ENCODE measurements at regions not wholly inside any gene's neighbourhood (a gene's known extent, or its start where the extent isn't known, plus 50 kb on each side); places are given as distances from the start of the nearest gene placed in this dataset.

- ChIA-PET CTCF (no interaction called here), POLR2A (no interaction called here), RAD21 (ENCODE audit: low non-redundant PET in 1 of 2, low total read pairs in 2 of 2, uncharacterized antibody in 2 of 2, unreplicated experiment in 2 of 2) (no interaction called here)
- ATAC-seq (no peak), DNase-seq (ENCODE audit: low read depth, low spot score) (no peak)
- Histone ChIP-seq H3K9me2 (ENCODE audit: insufficient read depth) (no peaks in the 10 kb centered on the region), H3K27me3 (ENCODE audit: insufficient read depth, low read length) (no peaks in the 10 kb centered on the region), H3K9me3 (ENCODE audit: control insufficient read depth in 1 of 2, insufficient read depth in 1 of 2, low read depth in 1 of 2, low read length in 2 of 2) (peaks cover 0 to 3% of the 10 kb centered on the region in 2 experiments; a peak in 2 of 4 replicates), H4K20me1 (ENCODE audit: insufficient read depth) (no peaks in the 10 kb centered on the region), H3K27ac (ENCODE audit: low read depth, low read length) (no peak overlapping the region), H3K4me2 (ENCODE audit: low read length) (no peak overlapping the region), H3K79me2 (ENCODE audit: insufficient read depth, low read length) (no peaks in the 10 kb centered on the region), H2AFZ (ENCODE audit: low read depth, low read length, poor library complexity, severe bottlenecking) (no peak overlapping the region), H3K9ac (ENCODE audit: low read length) (no peak overlapping the region), H3K4me3 (replicated peaks in 1 of 2; ENCODE audit: low read depth in 1 of 2, low read length in 2 of 2) (no peak overlapping the region), H3K36me3 (ENCODE audit: control insufficient read depth in 1 of 2, insufficient read depth in 2 of 2, low read length in 2 of 2) (no peaks in the 10 kb centered on the region), H3K4me1 (ENCODE audit: control insufficient read depth in 1 of 2, insufficient read depth in 2 of 2, low read length in 2 of 2) (no peaks in the 10 kb centered on the region)
- TF ChIP-seq FOSL1 (IDR thresholded peaks at IDR 0.05; ENCODE audit: low read depth) (no peak), ZNF274 (IDR thresholded peaks at IDR 0.05; ENCODE audit: low read depth, low read length) (no peak), MAX (IDR thresholded peaks at IDR 0.05) (no peak), JUND (IDR thresholded peaks at IDR 0.05) (no peak), CEBPB (IDR thresholded peaks at IDR 0.05; ENCODE audit: low read depth) (no peak), SRF (IDR thresholded peaks at IDR 0.05; ENCODE audit: low read depth) (no peak)
- intact Hi-C loops (cut with micrococcal nuclease), result no loop called here
- BruUV-seq (replicated peaks), result no TSS peak
Measured at GRCh38 chr16:8241408-8241807, 348.9 kb downstream of the TMEM114 start.

- intact Hi-C loops (cut with micrococcal nuclease), result no loop called here
- Histone ChIP-seq H3K4me3 (replicated peaks in 1 of 2; ENCODE audit: low read depth in 1 of 2, low read length in 2 of 2) (no peak overlapping the region), H3K9ac (ENCODE audit: low read length) (no peak overlapping the region), H3K9me2 (ENCODE audit: insufficient read depth) (no peaks in the 10 kb centered on the region), H3K4me1 (ENCODE audit: control insufficient read depth in 1 of 2, insufficient read depth in 2 of 2, low read length in 2 of 2) (no peaks in the 10 kb centered on the region), H3K4me2 (ENCODE audit: low read length) (no peak overlapping the region), H3K27me3 (ENCODE audit: insufficient read depth, low read length) (no peaks in the 10 kb centered on the region), H3K36me3 (ENCODE audit: control insufficient read depth in 1 of 2, insufficient read depth in 2 of 2, low read length in 2 of 2) (no peaks in the 10 kb centered on the region), H2AFZ (ENCODE audit: low read depth, low read length, poor library complexity, severe bottlenecking) (no peak overlapping the region), H3K79me2 (ENCODE audit: insufficient read depth, low read length) (no peaks in the 10 kb centered on the region), H4K20me1 (ENCODE audit: insufficient read depth) (no peaks in the 10 kb centered on the region), H3K9me3 (ENCODE audit: control insufficient read depth in 1 of 2, insufficient read depth in 1 of 2, low read depth in 1 of 2, low read length in 2 of 2) (peaks cover 0 to 3% of the 10 kb centered on the region in 2 experiments; a peak in 2 of 4 replicates), H3K27ac (ENCODE audit: low read depth, low read length) (no peak overlapping the region)
- no peak for ATAC-seq
- RAD21 ChIA-PET (ENCODE audit: low non-redundant PET in 1 of 2, low total read pairs in 2 of 2, uncharacterized antibody in 2 of 2, unreplicated experiment in 2 of 2), result no interaction called here
- DNase-seq (ENCODE audit: low read depth, low spot score), result no peak
- CTCF ChIA-PET, result no interaction called here
- no peak for TF ChIP-seq SRF (IDR thresholded peaks at IDR 0.05; ENCODE audit: low read depth)
- TF ChIP-seq, protein P1, sequence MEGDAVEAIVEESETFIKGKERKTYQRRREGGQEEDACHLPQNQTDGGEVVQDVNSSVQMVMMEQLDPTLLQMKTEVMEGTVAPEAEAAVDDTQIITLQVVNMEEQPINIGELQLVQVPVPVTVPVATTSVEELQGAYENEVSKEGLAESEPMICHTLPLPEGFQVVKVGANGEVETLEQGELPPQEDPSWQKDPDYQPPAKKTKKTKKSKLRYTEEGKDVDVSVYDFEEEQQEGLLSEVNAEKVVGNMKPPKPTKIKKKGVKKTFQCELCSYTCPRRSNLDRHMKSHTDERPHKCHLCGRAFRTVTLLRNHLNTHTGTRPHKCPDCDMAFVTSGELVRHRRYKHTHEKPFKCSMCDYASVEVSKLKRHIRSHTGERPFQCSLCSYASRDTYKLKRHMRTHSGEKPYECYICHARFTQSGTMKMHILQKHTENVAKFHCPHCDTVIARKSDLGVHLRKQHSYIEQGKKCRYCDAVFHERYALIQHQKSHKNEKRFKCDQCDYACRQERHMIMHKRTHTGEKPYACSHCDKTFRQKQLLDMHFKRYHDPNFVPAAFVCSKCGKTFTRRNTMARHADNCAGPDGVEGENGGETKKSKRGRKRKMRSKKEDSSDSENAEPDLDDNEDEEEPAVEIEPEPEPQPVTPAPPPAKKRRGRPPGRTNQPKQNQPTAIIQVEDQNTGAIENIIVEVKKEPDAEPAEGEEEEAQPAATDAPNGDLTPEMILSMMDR (IDR thresholded peaks at IDR 0.05 in 2 of 3, conservative IDR thresholded peaks at IDR 0.05 in 1 of 3; ENCODE audit: borderline replicate concordance in 1 of 3, insufficient read depth in 1 of 3, low read depth in 2 of 3, low read length in 2 of 3), result no peak
- no TSS peak for BruUV-seq (replicated peaks)
- POLR2A ChIA-PET, result no interaction called here
Measured at GRCh38 chr16:8239443-8239842, 350.9 kb downstream of the TMEM114 start.

Measured in HCT116 (cell line).